ENCODE measurements at regions not wholly inside any gene's neighbourhood (a gene's known extent, or its start where the extent isn't known, plus 50 kb on each side); places are given as distances from the start of the nearest gene placed in this dataset.

DNA sequence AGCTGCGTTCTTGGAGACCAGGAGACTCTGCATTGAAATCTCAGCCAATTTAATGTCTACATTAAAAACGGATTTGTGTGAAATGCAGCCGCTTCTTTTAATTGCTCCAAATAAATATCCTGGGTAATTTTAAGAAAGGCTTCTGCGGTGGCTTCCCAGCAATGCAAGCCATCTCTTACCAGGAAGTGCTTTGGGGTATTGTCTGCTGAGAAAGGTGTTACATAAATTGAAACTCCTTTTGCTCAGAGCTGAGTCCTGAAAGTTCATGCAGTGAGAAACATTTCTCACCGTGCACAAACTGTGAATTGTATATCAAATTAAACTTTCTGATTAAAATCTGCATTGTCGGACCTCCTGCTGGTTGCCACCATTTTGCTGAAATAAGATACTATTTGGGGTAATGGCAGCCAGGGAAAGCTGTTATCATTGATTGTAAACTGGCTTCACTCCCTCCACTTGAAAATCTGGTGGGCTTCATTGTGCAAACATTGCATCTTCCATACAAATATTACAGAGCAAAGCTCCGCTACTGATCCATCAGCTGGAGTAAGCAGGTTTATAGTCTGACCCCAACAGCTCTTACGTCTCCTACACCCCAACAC is 59.5 kb downstream of the ZIC5 start:
- 65% methylated on average over 8 of the region's 8 CpGs for WGBS (ENCODE audit: low lambda C conversion rate, missing lambda C conversion rate)

DNA sequence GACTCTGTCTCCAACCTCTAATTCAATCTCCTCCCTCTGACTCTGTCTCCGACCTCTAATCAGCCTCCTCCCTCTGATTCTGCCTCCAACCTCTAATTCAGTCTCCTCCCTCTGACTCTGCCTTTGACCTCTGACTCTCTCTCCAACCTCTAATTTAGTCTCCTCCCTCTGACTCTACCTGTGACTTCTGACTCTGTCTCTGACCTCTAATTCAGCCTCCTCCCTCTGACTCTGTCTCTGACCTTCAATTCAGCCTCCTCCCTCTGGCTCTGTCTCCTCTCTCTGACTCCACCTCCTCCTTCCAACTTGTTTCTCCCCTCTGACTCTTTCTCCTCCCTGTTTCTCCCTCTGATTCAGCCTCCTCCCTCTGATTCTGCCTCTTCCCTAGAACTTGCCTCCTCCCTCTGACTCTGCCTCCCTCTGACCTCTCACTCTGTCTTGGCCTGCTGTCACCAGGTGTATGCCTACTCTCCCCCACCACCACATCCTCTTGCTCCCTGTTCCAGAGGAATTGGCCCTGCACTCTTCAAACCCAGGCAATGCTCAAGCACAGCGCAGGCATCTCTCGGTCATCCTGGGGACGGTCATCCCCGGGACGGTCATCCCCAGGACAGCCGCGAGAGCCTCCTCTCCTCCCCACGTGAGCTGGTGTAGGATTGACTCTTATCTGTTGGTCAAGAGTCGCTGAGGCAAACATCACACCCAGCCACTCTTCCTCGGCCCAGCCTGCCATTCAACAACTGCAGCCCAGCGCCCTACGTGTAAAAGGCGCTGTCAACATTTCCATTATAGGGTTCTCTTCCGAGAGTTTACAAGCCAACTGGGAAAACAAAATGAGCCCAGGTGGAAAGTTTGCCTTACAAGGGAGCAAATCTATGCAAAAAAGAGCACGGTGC is 60.2 kb downstream of the ZIC5 start:
- H4K20me1 ChIP-seq (ENCODE audit: insufficient read depth, poor library complexity, severe bottlenecking), result no peaks in the 10 kb centered on the region
- H3K4me2 ChIP-seq, result no peak overlapping the region
- peaks cover 12% of the 10 kb centered on the region for H3K27me3 ChIP-seq
- H3K4me1 ChIP-seq (ENCODE audit: insufficient read depth), result peaks cover 7% of the 10 kb centered on the region
- H3K9me2 ChIP-seq (replicated peaks; ENCODE audit: insufficient read depth), result no peaks in the 10 kb centered on the region
- WGBS (ENCODE audit: low lambda C conversion rate, missing lambda C conversion rate), result 66% methylated on average over 16 of the region's 16 CpGs
- H2AFZ ChIP-seq, result no peak overlapping the region
- H3K36me3 ChIP-seq (replicated peaks; ENCODE audit: insufficient read depth, low read depth), result no peaks in the 10 kb centered on the region
- TF ChIP-seq, protein P1, sequence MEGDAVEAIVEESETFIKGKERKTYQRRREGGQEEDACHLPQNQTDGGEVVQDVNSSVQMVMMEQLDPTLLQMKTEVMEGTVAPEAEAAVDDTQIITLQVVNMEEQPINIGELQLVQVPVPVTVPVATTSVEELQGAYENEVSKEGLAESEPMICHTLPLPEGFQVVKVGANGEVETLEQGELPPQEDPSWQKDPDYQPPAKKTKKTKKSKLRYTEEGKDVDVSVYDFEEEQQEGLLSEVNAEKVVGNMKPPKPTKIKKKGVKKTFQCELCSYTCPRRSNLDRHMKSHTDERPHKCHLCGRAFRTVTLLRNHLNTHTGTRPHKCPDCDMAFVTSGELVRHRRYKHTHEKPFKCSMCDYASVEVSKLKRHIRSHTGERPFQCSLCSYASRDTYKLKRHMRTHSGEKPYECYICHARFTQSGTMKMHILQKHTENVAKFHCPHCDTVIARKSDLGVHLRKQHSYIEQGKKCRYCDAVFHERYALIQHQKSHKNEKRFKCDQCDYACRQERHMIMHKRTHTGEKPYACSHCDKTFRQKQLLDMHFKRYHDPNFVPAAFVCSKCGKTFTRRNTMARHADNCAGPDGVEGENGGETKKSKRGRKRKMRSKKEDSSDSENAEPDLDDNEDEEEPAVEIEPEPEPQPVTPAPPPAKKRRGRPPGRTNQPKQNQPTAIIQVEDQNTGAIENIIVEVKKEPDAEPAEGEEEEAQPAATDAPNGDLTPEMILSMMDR (IDR thresholded peaks at IDR 0.05; ENCODE audit: poor library complexity), result no peak
- TF ChIP-seq EZH2 (IDR thresholded peaks at IDR 0.05; ENCODE audit: borderline replicate concordance), result no peak
- TF ChIP-seq EZH2phosphoT487 (IDR thresholded peaks at IDR 0.05; ENCODE audit: low read depth, severe bottlenecking, unreplicated experiment), result no peak
- no peak overlapping the region for H3K4me3 ChIP-seq
- no peak for DNase-seq (ENCODE audit: low spot score)
- no peaks in the 10 kb centered on the region for H3K9me3 ChIP-seq (ENCODE audit: low read depth)
- H3K27ac ChIP-seq, result no peak overlapping the region
- no peaks in the 10 kb centered on the region for H3K79me2 ChIP-seq

More for the DNA sequence above, 59.5 kb downstream of the ZIC5 start:
- Histone ChIP-seq H3K9me3 (ENCODE audit: low read depth) (no peaks in the 10 kb centered on the region), H2AFZ (no peak overlapping the region), H3K4me1 (ENCODE audit: insufficient read depth) (peaks cover 7% of the 10 kb centered on the region), H3K27me3 (peaks cover 12% of the 10 kb centered on the region), H3K79me2 (no peaks in the 10 kb centered on the region), H4K20me1 (ENCODE audit: insufficient read depth, poor library complexity, severe bottlenecking) (no peaks in the 10 kb centered on the region), H3K36me3 (replicated peaks; ENCODE audit: insufficient read depth, low read depth) (no peaks in the 10 kb centered on the region), H3K4me3 (no peak overlapping the region), H3K27ac (no peak overlapping the region), H3K4me2 (no peak overlapping the region), H3K9me2 (replicated peaks; ENCODE audit: insufficient read depth) (no peaks in the 10 kb centered on the region)
- TF ChIP-seq, protein P1 (IDR thresholded peaks at IDR 0.05; ENCODE audit: poor library complexity), result no peak
- no peak for TF ChIP-seq EZH2phosphoT487 (IDR thresholded peaks at IDR 0.05; ENCODE audit: low read depth, severe bottlenecking, unreplicated experiment)
- TF ChIP-seq EZH2 (IDR thresholded peaks at IDR 0.05; ENCODE audit: borderline replicate concordance), result no peak
- no peak for DNase-seq (ENCODE audit: low spot score)

DNA sequence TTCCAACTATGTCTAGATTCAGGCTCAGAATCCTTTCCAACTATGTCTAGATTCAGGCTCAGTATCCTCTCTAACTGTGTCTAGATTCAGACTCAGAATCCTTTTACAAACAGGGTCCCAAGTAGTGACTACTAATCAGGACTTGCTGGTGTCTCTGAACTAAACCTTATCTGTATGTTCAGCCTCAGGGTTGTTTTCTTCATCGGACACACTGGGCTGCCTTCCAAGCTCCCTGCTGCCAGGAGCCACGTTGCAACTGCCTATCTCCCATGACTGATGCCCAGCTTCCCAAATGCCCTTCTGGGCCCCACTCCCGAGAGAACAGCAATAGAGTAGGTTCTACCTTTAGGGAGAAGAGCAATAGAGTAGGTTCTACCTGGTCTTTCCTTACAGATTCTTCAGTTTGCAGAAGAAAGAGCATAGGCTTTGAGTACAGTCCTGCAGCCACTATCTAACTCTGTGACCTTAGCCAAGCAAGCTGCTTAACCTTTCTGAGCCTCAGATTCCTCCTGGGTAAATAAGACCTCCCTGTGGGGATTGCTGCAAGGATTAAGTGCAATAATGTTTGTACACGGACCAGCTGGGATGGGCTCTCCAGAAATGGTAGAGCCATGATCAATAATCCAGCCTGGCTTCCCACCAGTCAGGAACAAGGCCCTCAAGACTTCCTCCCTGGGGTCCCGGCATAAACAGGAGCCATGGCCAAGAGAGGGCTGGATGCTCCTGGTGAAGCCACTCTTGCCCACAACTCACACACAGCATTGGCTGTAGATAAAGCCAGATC is 61.5 kb downstream of the ZIC5 start:
- H3K79me2 ChIP-seq, result no peaks in the 10 kb centered on the region
- no peaks in the 10 kb centered on the region for H4K20me1 ChIP-seq (ENCODE audit: insufficient read depth, poor library complexity, severe bottlenecking)
- H2AFZ ChIP-seq, result no peak overlapping the region
- no peaks in the 10 kb centered on the region for H3K9me3 ChIP-seq (ENCODE audit: low read depth)
- WGBS (ENCODE audit: low lambda C conversion rate, missing lambda C conversion rate), result 46% methylated on average over 5 of the region's 5 CpGs
- DNase-seq (ENCODE audit: low spot score), result no peak
- H3K4me1 ChIP-seq (ENCODE audit: insufficient read depth), result peaks cover 7% of the 10 kb centered on the region
- H3K36me3 ChIP-seq (replicated peaks; ENCODE audit: insufficient read depth, low read depth), result no peaks in the 10 kb centered on the region
- TF ChIP-seq EZH2 (IDR thresholded peaks at IDR 0.05; ENCODE audit: borderline replicate concordance) (no peak), EZH2phosphoT487 (IDR thresholded peaks at IDR 0.05; ENCODE audit: low read depth, severe bottlenecking, unreplicated experiment) (no peak)
- TF ChIP-seq, protein P1 (IDR thresholded peaks at IDR 0.05; ENCODE audit: poor library complexity), result no peak
- H3K27ac ChIP-seq, result no peak overlapping the region
- H3K27me3 ChIP-seq, result peaks cover 15% of the 10 kb centered on the region
- no peak overlapping the region for H3K4me2 ChIP-seq
- no peak overlapping the region for H3K4me3 ChIP-seq
- no peaks in the 10 kb centered on the region for H3K9me2 ChIP-seq (replicated peaks; ENCODE audit: insufficient read depth)

All from hepatocyte (in vitro differentiated cells).